Inflammatory macrophage (primary cell): ENCODE measurements at regions not wholly inside any gene's neighbourhood (a gene's known extent, or its start where the extent isn't known, plus 50 kb on each side); places are given as distances from the start of the nearest gene placed in this dataset.

ENCODE experiments used
- DNase-seq, 2 donors: peaks; one replicate each; pipeline ENCODE4 v3.0.0-alpha.2; 2020 to 2022

GRCh38 chr12:89092297-89092696 lies 260.0 kb downstream of the DUSP6 start:
- DNase-seq = no peak

GRCh38 chr12:89091293-89091841 lies 260.9 kb downstream of the DUSP6 start:
- no peak for DNase-seq

GRCh38 chr12:89089264-89089663 lies 263.0 kb downstream of the DUSP6 start:
- no peak for DNase-seq

DNA sequence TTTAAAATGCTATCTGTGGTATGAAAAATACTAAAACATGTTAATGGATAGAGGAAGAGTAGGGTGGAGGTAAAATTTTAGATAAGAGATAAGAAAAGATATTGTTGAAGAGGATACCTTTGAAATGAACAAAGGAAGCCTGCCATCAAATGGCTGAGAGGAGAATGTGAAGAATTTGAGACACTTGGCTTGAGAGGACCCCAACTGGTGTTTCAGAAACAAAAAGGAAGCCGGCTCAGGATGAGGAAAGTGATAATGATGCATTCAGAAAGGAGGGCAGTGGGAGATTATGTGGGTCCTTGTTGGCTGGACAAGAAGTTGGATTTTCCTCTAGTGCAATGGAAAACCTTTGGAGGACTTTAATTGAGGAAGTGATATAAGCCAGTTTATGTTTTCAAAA lies 264.4 kb downstream of the DUSP6 start:
- no peak for DNase-seq

DNA sequence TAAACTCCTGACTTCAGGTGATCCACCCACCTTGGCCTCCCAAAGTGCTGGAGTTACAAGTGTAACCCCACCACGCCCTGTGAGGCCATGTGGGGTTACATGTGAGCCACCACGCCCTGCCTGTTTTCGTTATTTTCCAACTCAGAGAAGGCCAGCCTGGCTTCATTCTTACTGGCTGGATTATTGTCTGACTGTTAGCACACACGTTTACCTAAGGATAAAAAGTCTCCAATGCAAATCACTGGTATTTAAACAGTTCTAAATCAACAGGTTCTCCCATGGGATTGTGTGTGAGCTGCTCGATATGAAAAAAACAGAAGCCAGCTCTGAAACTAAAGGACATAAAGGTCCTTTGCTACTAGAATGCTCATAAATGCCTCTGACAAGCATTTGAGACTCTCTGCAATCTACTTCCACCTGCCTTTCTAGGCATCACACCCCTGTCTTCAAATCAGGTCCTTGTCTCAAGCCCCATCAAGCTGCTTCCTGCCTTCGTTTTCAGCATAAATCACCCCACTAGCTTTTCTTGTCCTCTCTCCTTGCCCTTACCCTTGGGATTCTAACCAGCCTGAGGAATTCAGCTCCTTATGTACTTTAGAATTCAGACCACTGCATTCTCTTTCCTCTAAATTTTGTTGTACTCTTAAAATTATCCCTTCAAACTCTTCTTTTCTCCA lies 265.0 kb downstream of the DUSP6 start:
- DNase-seq = no peak

- DNase-seq = no peak
Measured at GRCh38 chr12:89085421-89085820, 266.9 kb downstream of the DUSP6 start.

- DNase-seq = no peak
Measured at GRCh38 chr12:89084751-89085150, 267.6 kb downstream of the DUSP6 start.

GRCh38 chr12:89083491-89083890 lies 268.8 kb downstream of the DUSP6 start:
- no peak for DNase-seq

DNA sequence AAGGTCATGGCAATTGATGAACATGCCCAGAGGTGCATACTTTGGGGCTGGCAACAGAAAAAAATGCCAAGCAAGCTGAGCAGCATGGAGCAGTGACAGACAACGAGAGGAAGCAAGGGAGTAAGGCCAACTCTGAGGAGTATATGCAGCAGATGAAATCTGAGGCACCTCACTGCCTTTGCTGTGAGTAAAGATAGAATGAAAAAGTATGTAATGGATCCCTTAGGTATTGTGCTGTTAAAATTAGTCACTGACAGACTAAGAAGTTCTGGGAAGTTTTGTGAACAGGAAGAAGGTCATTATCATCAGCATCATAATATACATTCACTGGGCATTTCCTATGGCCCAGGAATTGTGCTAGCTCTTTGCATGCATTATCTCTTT lies 269.9 kb downstream of the DUSP6 start:
- no peak for DNase-seq

GRCh38 chr12:89081719-89082369 lies 270.5 kb downstream of the DUSP6 start:
- no peak for DNase-seq

DNA sequence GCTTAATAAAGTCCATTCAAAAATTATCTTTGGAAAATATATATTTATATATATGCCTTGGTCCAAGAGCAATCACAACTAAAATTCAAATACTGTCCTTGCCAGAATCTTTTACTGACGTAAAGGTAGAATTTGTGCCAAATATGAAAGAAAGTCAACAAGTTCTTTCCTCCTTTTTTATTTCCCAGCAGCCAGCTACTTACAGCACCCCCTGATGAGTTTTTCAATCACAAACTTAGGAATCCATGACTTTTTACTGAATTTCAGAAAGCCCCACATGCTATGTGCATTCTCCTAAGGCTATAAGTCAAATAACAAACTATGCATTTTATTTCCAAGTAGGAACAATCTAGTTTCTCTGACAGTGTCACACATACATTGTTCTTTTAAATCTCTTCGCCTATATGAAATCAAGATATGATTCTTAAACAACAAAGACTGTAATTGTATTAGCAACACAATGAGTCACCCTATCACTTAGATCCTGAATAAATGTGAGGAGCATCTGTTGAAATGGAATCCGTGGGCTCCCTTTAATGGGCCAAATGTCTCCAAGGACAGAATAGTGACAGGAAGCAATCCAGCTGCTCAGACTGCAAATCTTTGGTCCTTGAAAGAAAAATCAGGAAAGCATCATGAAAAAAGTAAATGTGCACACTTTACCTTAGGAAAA lies 271.4 kb downstream of the DUSP6 start:
- no peak for DNase-seq

DNA sequence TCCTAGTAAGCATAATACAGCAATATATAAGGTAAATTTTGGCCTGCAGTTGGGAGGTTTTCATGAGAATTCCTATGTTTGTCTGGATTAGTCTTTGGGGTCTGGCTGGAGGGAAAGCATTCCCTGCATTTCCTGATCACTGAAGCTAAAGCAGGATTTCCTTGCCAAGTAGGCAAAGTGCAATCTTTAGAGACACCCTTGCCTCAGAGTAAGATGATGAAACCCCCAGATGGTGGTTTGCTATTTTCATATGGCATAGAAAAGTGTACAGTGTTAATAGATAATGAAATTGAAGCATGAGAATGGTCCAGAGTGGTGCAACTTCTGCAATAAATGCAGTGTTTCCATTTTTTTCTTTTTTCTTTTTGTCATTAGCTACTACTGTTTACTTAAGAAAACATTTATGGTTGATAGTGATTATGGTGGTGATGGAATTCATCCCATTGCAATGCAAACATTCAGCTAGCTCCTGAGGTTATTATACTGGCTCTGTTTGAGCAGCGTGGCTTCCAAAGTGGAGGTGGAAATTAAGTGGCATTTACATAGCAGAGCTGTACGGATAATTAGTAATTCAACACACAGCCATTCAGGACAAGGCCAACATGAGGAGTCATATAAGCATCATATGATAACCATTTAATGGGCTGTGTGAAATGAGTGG lies 276.3 kb downstream of the DUSP6 start:
- DNase-seq = no peak

GRCh38 chr12:89073659-89074058 lies 278.6 kb downstream of the DUSP6 start:
- no peak for DNase-seq

DNA sequence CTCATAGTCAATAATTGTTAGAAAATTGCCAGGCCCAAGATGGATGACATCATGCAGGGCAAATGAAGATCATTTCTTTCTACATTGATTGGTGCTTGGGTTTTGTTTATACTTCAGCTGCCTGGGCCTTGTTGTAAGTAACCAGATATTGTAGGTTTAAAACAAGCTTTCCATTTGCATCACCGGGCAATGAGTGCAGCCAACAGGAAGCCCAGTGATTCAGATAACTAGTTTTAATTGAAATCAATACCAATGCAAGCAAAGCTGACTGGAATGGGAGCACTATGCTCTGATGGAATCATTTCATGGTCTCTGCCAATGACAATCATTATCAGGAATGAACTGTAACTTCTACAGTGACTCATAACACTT lies 279.3 kb downstream of the DUSP6 start:
- no peak for DNase-seq

GRCh38 chr12:89072294-89073026 lies 279.8 kb downstream of the DUSP6 start:
- no peak for DNase-seq

DNA sequence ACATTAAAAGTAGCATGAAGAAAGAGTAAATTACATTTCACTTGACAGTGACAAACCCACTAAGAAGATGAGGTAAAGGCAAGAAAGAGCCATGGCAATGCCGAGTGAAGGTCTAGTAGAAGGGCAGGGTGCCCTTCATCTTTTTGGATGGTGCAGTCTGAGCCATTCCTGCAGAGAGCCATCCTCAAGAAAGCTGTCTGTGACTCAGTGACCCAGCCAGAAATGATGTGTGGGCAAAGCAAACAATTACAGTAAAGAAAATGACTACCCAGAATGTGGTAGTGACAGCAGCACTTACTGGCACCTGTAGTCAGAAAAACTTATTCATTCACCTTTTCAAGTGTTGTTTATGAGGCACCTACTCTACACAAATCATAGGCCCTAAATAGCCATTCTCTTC lies 281.7 kb downstream of the DUSP6 start:
- no peak for DNase-seq

GRCh38 chr12:89069431-89069830 lies 282.9 kb downstream of the DUSP6 start:
- no peak for DNase-seq

- peak; percentile 68 to 77 for DNase-seq
Measured at GRCh38 chr12:89067421-89068187, 284.7 kb downstream of the DUSP6 start.

GRCh38 chr12:89064780-89065179 lies 287.5 kb downstream of the DUSP6 start:
- DNase-seq = no peak

DNA sequence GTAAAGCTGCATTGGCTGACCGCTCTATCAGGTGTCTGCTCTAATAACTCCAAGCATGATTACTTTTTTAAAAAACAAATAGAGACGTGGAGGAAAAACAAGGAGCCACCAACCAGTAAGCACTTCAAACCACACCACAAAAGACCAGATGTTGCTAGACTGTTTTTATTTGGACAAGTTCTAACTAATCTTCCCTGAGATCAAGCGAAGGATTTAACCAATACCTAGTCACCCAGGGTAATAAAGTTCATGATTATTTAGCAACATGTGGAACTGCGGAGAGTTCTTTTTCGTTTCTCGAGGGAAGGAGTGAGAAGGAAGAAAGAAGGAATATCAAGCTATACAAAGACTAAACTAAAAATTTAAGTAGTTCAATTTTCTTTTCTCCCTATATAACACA lies 288.1 kb downstream of the DUSP6 start:
- no peak for DNase-seq

- DNase-seq = no peak
Measured at GRCh38 chr12:89062996-89063395, 289.3 kb downstream of the DUSP6 start.
